SIG-M5 treated with dmso at 0.1 percent for 504 hours (cell line): ENCODE measurements at regions not wholly inside any gene's neighbourhood (a gene's known extent, or its start where the extent isn't known, plus 50 kb on each side); places are given as distances from the start of the nearest gene placed in this dataset.

Experiments
- DNase-seq: peaks from one replicate; lab custom pipeline; 2025; ENCODE audit not compliant: unreplicated experiment; lab: John Stamatoyannopoulos, UW

GRCh38 chr5:53825016-53825415, 264.6 kb downstream of the NDUFS4 start:
- no peak for DNase-seq

GRCh38 chr5:53825926-53826325, 265.5 kb downstream of the NDUFS4 start:
- DNase-seq, result no peak

- no peak for DNase-seq
Observed at GRCh38 chr5:53826504-53826903, 266.1 kb downstream of the NDUFS4 start.

- DNase-seq, result no peak
Observed at GRCh38 chr5:53827211-53827651, 266.8 kb downstream of the NDUFS4 start.

DNA sequence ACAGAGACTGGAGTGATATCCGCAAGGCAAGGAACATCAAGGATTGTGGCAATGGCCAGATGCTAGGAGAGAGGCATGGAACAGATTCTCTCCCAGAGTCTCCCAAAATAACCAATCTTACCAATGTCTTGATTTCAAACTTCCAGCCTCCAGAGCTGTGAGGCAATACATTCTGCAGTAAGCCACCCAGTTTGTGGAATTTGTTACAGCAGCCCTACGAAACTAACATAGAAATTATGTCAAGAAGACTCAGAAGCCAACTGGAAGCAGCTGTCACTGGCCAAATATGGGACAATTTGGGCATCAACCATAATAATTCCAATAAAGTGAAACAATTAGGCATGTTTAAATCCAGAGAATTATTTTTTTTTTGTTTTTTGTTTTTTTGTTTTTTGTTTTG, 271.1 kb downstream of the NDUFS4 start:
- no peak for DNase-seq
